Fibroblast of lung (primary cell): ENCODE measurements at regions not wholly inside any gene's neighbourhood (a gene's known extent, or its start where the extent isn't known, plus 50 kb on each side); places are given as distances from the start of the nearest gene placed in this dataset.

Experiments used
- DNase-seq, 2 donors: peaks; one replicate each; pipeline versions ENCODE4 v3.0.0 to v3.0.0-alpha.2; 2010; ENCODE audit warnings: low read depth in 2 of 2
- H2AFZ ChIP-seq: 2 replicates; pipeline ENCODE4 v1.5.1; 2012; ENCODE audit warnings: low read length, control low read depth, inconsistent platforms
- H3K27ac ChIP-seq: 2 replicates; pipeline ENCODE4 v1.5.1; 2011; ENCODE audit warnings: low read length, control low read depth; ENCODE audit not compliant: insufficient read depth
- H3K27me3 ChIP-seq: 2 replicates; pipeline ENCODE4 v1.5.1; 2011; ENCODE audit warnings: mild to moderate bottlenecking, low read length; ENCODE audit not compliant: control insufficient read depth, insufficient read depth
- H3K36me3 ChIP-seq: 2 replicates; pipeline ENCODE4 v1.5.1; 2011; ENCODE audit warnings: low read length; ENCODE audit not compliant: control insufficient read depth, insufficient read depth
- H3K4me1 ChIP-seq: 2 replicates; pipeline ENCODE4 v1.5.1; 2011; ENCODE audit warnings: low read length; ENCODE audit not compliant: control insufficient read depth, insufficient read depth; ENCODE audit errors: extremely low read depth
- H3K4me2 ChIP-seq: 2 replicates; pipeline ENCODE4 v1.5.1; 2011; ENCODE audit warnings: low read length, control low read depth; ENCODE audit not compliant: insufficient read depth; ENCODE audit errors: extremely low read depth
- H3K4me3 ChIP-seq, 4 experiments: fragments of 200-600 bp in 1 of 4; sonication (generic) in 1 of 4; replicated peaks in 1 of 4; 2 replicates each; pipeline ENCODE4 v1.5.1; 2011 to 2016; ENCODE audit warnings: low read length in 4 of 4, low read depth in 3 of 4, mild to moderate bottlenecking in 3 of 4, control low read depth in 2 of 4, inconsistent platforms in 1 of 4, mixed read lengths in 1 of 4; ENCODE audit not compliant: insufficient read depth in 1 of 4; ENCODE audit errors: control extremely low read depth in 1 of 4
- H3K79me2 ChIP-seq: 2 replicates; pipeline ENCODE4 v1.5.1; 2012; ENCODE audit warnings: mild to moderate bottlenecking, low read length, inconsistent platforms; ENCODE audit not compliant: control insufficient read depth, insufficient read depth
- H3K9ac ChIP-seq: 2 replicates; pipeline ENCODE4 v1.5.1; 2011; ENCODE audit warnings: mild to moderate bottlenecking, low read length, control low read depth; ENCODE audit not compliant: insufficient read depth
- H3K9me3 ChIP-seq: 2 replicates; pipeline ENCODE4 v1.5.1; 2012; ENCODE audit warnings: low read depth, low read length; ENCODE audit not compliant: control insufficient read depth, insufficient read depth
- H4K20me1 ChIP-seq: 2 replicates; pipeline ENCODE4 v1.5.1; 2011; ENCODE audit warnings: low read length; ENCODE audit not compliant: control insufficient read depth, insufficient read depth; ENCODE audit errors: extremely low read depth
- EZH2 ChIP-seq: IDR thresholded peaks from 2 replicates; pipeline ENCODE4 v1.5.1; 2012; ENCODE audit warnings: low read length, control low read depth, mild to moderate bottlenecking; ENCODE audit errors: missing control alignments
- TF ChIP-seq, protein P1 (sequence below), 2 donors: IDR thresholded peaks in 1 of 2; conservative IDR thresholded peaks in 1 of 2; 1 replicate in 1 of 2; 2 replicates in 1 of 2; pipeline ENCODE4 v1.5.1; 2011 to 2012; ENCODE audit warnings: low read length in 2 of 2, control low read depth in 1 of 2, inconsistent platforms in 1 of 2, low read depth in 1 of 2, mild to moderate bottlenecking in 1 of 2

DNA sequence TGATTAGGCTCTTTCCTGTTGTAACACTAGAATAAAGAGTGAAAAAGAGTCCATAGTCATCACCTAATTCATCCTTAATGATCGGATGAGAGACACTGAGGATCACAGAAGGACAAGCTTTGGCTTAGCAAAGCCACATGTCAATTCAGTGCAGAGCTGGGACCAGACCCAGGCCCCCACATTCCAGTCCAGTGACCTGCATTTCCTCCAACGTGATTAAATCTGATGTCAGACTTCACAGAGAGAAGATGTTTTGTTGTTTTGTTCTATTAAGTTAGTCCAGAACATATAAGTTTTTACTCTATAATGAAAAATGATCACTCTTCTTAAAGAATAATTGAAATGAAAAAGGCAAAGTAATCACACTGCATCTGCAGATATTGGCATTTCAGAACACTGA lies 377.9 kb upstream of the PAPPA start:
- no peak overlapping the region for H2AFZ ChIP-seq

DNA sequence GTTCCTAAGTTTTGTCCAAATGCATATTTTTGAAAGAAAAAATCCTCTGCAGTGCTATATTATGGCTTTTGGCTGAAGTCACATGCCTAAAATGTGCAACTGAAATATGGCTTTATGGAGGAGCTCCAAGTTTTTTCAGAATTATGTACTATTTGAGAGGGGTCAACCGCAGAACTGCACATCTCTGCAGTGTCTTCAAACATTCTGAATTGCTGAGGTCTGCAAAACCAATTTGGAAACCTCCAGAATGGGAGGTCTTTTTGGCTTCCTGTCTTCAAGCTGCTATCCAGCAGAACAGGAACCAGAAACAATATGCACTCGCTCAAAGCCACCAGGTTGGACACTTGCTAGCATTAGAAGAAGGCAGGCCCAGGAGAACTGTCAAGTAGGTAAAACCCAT lies 376.0 kb upstream of the PAPPA start:
- no peaks in the 10 kb centered on the region for H3K36me3 ChIP-seq
- no peak overlapping the region for H3K4me2 ChIP-seq
- no peaks in the 10 kb centered on the region for H3K4me1 ChIP-seq
- no peak overlapping the region for H3K27ac ChIP-seq
- no peak overlapping the region for H3K4me3 ChIP-seq
- no peak overlapping the region for H3K9ac ChIP-seq
- DNase-seq, result peak in 1 of 2 donors; percentile 70
- no peaks in the 10 kb centered on the region for H3K9me3 ChIP-seq
- no peak overlapping the region for H2AFZ ChIP-seq
- TF ChIP-seq EZH2, result no peak
- TF ChIP-seq, protein P1, sequence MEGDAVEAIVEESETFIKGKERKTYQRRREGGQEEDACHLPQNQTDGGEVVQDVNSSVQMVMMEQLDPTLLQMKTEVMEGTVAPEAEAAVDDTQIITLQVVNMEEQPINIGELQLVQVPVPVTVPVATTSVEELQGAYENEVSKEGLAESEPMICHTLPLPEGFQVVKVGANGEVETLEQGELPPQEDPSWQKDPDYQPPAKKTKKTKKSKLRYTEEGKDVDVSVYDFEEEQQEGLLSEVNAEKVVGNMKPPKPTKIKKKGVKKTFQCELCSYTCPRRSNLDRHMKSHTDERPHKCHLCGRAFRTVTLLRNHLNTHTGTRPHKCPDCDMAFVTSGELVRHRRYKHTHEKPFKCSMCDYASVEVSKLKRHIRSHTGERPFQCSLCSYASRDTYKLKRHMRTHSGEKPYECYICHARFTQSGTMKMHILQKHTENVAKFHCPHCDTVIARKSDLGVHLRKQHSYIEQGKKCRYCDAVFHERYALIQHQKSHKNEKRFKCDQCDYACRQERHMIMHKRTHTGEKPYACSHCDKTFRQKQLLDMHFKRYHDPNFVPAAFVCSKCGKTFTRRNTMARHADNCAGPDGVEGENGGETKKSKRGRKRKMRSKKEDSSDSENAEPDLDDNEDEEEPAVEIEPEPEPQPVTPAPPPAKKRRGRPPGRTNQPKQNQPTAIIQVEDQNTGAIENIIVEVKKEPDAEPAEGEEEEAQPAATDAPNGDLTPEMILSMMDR (conservative IDR thresholded peaks at IDR 0.05 in 1 of 2, IDR thresholded peaks at IDR 0.05 in 1 of 2; ENCODE audit: low read depth in 1 of 2, low read length in 2 of 2), result no peak
- no peaks in the 10 kb centered on the region for H3K79me2 ChIP-seq
- no peaks in the 10 kb centered on the region for H3K27me3 ChIP-seq
- H4K20me1 ChIP-seq, result no peaks in the 10 kb centered on the region

More for the DNA sequence above, 377.9 kb upstream of the PAPPA start:
- H3K9me3 ChIP-seq, result no peaks in the 10 kb centered on the region
- no peak overlapping the region for H3K4me3 ChIP-seq
- DNase-seq, result peak in 1 of 2 donors; percentile 16
- H3K4me1 ChIP-seq, result no peaks in the 10 kb centered on the region
- no peaks in the 10 kb centered on the region for H4K20me1 ChIP-seq
- H3K9ac ChIP-seq, result no peak overlapping the region
- TF ChIP-seq, protein P1 (conservative IDR thresholded peaks at IDR 0.05 in 1 of 2, IDR thresholded peaks at IDR 0.05 in 1 of 2; ENCODE audit: low read depth in 1 of 2, low read length in 2 of 2), result no peak
- TF ChIP-seq EZH2, result no peak
- H3K4me2 ChIP-seq, result no peak overlapping the region
- H3K36me3 ChIP-seq, result no peaks in the 10 kb centered on the region
- H3K79me2 ChIP-seq, result no peaks in the 10 kb centered on the region
- no peaks in the 10 kb centered on the region for H3K27me3 ChIP-seq
- no peak overlapping the region for H3K27ac ChIP-seq

DNA sequence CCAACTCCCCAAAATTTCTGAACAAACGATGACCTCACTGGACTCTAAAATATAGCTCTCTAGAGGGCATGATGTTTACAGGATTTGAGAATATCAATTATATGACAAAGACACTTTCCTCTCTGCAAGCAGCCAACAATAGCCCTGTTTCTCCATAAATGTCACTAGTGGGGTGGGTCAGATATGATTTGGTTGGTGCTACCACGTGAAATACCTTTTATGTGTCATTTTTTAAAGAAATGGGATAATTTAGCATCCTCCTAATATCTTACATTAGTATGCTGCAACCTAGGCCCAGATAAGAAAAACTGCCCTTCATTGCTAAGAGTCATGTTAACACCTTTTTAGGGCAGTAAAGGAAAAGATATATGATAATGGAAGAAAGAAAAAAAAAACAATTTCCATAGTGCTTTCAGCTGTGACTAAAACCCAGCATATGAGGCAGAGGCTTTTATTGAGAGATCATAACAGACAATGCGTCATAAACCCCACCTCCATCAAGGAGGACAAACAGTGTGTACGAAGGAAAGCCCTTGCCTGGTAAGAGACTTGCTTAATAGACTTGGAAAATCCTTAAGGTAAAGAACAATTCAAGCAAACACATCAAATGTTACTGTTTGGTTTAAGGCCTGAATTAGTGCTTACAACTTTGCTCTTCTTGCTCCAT lies 372.4 kb upstream of the PAPPA start:
- Histone ChIP-seq H4K20me1 (no peaks in the 10 kb centered on the region), H3K4me3 (no peak overlapping the region), H3K36me3 (no peaks in the 10 kb centered on the region), H3K27ac (no peak overlapping the region), H2AFZ (no peak overlapping the region), H3K79me2 (no peaks in the 10 kb centered on the region), H3K4me2 (no peak overlapping the region), H3K9me3 (no peaks in the 10 kb centered on the region), H3K4me1 (no peaks in the 10 kb centered on the region), H3K9ac (no peak overlapping the region), H3K27me3 (no peaks in the 10 kb centered on the region)
- DNase-seq, result no peak
- TF ChIP-seq EZH2, result no peak
- TF ChIP-seq, protein P1 (conservative IDR thresholded peaks at IDR 0.05 in 1 of 2, IDR thresholded peaks at IDR 0.05 in 1 of 2; ENCODE audit: low read depth in 1 of 2, low read length in 2 of 2), result no peak
